DMS79 (cell line): ENCODE measurements at regions not wholly inside any gene's neighbourhood (a gene's known extent, or its start where the extent isn't known, plus 50 kb on each side); places are given as distances from the start of the nearest gene placed in this dataset.

Experiments used
- DNase-seq: peaks from one replicate; lab custom pipeline; 2025; lab: John Stamatoyannopoulos, UW

DNA sequence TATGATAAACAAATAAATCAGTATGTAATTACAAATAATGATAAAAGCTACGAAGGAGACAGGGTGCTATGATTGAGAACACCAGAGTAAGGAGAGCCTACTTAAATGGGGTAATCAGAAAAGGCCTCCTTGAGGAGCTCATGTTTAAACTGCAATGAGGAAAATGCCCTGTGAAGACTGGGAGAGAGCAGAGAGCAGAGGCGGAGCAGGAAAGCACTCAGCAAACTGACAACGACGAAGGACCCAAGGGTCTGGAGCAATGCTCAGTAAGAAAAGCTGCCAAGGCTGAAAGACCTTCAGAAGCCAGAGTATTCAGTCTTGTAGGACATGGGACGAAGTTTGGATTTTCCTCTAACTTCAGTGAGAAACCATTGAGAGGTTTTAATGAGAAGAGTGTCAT is 114.2 kb upstream of the PLEKHA5 start:
- no peak for DNase-seq

- DNase-seq, result no peak
These were observed 111.1 kb upstream of the PLEKHA5 start for GRCh38 chr12:19018302-19018970.

- DNase-seq, result no peak
These were observed 108.3 kb upstream of the PLEKHA5 start for GRCh38 chr12:19021240-19021639.

GRCh38 chr12:19021646-19022045 is 107.9 kb upstream of the PLEKHA5 start:
- DNase-seq, result no peak

DNA sequence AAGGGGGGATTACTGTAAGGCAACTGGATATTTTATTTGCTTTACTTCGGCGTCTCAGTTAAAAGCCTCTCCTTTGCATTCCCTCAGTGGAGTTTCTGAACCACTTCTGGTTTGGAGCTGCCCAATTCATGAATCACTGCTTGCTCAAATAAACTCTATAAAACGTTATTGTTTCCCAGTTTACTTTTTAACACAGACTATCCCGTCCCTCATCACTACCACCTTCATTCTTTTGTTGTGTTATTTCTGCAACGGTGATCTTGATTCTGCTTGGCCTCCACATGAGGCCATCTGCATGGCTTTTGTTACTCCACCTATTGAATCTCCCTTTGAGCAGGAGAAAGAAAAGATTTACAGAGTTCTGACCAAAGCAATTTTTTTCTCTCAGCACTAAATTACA is 104.0 kb upstream of the PLEKHA5 start:
- DNase-seq, result no peak

- no peak for DNase-seq
These were observed 103.5 kb upstream of the PLEKHA5 start for GRCh38 chr12:19026034-19026433.

DNA sequence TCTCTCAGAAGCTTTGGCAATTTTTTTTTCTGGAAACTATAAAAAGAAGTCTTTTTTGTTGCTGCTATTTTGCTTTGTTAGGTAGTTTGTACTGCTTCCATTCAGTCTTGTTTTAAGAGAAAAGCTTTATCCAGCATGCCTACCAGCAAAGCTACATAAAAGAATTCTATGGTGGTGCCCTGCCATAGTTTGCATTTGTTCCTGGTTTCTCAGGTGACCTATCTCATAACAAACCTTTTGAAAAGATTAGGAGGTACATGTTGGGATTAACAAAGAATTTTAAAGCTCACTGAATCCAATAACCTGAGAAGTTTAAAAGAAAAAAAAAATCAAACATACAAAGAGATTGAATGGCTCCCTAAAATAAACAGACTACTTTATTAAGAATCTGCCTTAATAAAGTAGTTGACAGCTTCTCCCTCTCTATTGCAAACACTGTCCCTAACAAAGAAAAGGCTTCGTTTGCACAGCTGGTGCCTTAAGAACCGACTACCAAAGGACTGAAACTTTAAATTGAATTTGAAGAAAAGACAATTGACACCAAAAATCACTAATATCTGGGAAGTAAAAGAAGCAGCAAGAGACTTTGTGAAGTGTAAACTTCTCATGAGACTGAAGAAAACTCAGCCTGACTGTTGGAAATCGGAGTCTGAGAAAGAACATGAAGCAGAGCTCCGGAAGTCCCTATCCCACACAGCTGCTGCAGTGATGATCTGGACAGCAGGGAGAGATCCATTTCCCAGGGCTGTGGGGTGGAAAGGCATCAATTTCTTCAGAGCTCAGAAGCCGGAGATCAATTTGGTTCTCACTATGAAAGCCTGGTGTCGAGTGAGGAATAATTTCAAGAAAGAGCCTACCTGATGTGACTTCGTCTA is 102.7 kb upstream of the PLEKHA5 start:
- DNase-seq, result no peak

- no peak for DNase-seq
These were observed 99.4 kb upstream of the PLEKHA5 start for GRCh38 chr12:19030180-19030579.

DNA sequence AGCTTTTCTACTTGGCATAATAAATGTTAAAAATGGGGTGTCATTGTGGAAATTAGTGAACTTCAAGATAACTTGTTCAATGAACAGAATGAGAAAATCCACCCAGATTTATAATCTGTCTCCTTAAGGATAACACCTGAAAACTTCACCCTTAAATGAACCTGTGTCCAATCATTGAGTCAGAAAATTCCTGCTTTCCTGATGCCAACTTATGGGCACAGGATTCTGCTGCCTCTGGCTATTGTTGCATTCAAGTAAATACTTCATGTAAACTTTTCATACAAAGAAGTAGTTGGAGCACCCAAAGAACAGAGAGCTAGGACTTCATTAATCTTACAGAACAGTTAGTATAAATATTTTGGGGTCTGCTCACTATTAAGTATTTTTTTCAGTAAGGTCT is 98.9 kb upstream of the PLEKHA5 start:
- DNase-seq, result no peak

DNA sequence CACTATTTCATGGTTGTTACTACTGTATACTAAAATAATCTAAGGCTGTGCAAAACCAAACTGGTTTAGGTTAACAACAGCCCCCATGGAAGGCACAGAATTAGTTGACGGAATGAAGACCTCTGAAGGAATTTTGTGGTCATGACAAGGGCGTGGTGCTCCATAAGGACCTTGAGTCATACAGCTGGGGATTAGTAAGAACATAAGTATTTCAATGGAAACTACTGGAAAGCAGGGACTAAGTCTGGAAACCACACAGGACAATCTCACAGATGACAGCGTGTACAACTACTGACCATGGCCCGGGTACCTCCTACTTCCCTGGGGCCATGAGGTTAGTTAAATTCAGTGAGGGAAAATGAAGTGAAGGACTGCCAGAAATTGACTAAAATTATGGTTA is 98.5 kb upstream of the PLEKHA5 start:
- no peak for DNase-seq

DNA sequence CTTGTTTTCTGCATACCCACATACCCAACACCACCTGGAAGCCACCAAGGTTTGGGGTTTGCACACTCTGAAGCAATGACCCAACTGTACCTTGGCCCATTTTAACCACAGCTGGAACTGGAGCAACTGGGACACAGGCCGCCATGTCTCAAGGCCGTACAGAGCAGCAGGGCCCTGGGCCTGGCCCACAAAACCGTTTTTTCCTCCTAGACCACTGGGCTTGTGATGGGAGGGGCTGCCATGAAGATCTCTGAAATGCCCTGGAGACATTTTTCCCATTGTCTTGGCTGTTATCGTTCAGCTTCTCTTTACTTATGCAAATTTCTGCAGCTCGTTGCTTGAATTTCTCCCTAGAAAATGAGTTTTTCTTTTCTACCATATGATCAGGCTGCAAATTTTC is 96.7 kb upstream of the PLEKHA5 start:
- no peak for DNase-seq

DNA sequence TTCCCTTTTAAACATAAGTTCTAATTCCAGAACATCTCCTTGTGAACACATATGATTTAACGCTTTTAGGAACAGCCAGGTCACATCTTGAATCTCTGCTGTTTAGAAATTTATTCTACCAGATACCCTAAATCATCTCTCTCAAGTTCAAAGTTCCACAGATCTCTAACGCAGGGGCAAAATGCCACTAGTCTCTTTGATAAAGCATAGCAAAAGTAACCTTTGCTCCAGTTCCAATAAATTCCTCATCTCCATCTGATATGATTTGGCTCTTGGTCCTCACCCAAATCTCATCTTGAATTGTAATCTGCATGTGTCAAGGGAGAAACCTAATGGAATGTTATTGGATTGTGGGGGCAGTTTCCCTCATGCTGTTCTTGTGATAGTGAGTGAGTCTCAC is 96.3 kb upstream of the PLEKHA5 start:
- no peak for DNase-seq

DNA sequence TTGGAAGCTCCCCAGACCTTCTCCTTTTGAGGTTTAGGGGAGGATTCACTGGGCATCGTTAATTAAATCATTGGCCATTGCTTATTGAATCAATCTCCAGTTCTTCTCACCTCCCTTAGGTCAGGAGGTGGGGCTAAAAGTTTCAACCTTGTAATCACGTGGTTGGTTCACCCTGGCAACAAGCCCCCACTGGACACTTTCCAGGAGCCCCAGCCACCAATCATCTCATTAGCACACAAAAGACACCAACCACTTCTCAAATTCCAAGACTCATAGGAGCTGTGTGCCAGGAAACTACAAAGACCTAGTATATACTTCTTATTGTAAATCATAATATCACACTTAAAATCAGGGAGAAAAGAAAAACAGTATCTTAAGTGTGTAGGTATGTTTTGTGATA is 94.6 kb upstream of the PLEKHA5 start:
- DNase-seq, result no peak

DNA sequence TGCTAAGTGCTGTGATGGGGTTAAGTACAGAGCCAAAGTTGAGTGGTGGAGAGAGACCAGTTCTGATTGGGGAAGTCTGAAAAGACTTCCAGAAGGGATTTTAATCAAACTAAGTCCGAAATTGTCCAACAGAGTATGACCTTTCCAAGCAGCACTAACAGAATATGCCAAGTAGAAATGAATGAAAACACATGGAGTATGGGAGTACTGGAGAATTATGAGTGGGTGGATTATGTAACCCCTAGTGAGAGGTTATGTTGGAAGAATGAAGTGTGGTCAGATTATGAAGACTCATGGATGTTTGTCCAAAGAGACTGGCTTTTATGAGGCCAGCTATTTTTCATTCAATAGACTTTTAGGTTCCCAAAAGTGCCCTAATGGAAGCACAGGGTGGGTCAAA is 94.0 kb upstream of the PLEKHA5 start:
- no peak for DNase-seq

GRCh38 chr12:19036673-19037357 is 92.7 kb upstream of the PLEKHA5 start:
- no peak for DNase-seq

- no peak for DNase-seq
These were observed 91.3 kb upstream of the PLEKHA5 start for GRCh38 chr12:19038209-19038608.

GRCh38 chr12:19039515-19039914 is 90.0 kb upstream of the PLEKHA5 start:
- DNase-seq, result no peak

DNA sequence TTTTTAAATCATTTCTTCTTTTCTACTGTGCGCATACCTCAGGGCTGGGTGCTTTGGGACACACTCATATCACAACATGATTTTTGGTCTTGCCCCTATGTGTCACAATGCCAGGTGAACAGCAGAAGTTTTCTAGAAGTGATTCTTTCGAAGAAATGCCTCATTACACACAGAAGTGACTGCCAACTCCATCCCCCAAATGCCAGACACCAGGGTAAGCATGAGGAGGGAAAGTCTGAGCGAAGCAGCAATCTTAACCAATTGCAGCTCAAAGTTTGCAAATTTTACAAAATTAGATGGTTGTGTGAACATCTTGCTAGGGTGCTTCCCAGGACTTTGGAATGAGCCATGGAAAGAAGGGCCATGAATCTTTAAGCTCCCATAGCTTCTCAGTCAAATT is 87.3 kb upstream of the PLEKHA5 start:
- no peak for DNase-seq

- no peak for DNase-seq
These were observed 85.1 kb upstream of the PLEKHA5 start for GRCh38 chr12:19044430-19044829.

DNA sequence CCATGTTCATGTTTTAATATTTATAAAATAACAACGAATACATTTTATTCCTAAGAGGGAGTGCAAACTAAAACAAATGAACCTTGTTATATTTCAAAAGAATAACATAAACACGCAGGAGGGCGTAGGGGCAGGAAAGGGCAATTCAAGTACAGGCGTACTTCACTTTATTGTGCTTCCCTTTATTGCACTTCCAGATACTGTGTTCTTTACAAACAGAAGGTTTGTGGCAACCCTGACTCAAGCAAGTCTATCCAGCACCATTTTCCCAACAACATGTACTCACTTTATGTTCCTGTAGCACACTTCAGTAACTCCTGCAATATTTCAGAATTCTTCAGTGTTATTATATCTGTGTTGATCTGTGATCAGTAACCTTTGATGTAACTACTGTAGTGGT is 84.6 kb upstream of the PLEKHA5 start:
- DNase-seq, result no peak

- DNase-seq, result no peak
These were observed 84.1 kb upstream of the PLEKHA5 start for GRCh38 chr12:19045426-19045825.

GRCh38 chr12:19048943-19049342 is 80.6 kb upstream of the PLEKHA5 start:
- DNase-seq, result no peak

DNA sequence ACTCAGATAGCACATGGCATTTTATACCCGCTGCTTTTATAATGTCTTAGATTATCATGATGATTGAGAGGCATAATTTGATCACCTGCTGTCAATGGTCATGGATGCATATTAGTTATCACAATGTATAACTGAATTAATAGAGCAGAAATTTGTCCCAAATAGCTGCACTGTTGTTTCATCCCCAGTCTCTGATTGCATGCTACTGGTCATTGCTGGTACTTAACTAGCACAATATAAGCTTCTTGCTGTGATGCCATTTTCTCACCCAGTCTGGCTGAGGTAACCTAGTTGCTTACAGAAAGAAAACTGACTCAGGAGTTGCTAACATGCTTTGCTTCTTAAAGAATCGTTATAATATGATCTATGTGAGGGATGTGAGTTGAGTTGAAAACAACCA is 76.8 kb upstream of the PLEKHA5 start:
- DNase-seq, result no peak
